HEK293T (cell line): ENCODE measurements at regions not wholly inside any gene's neighbourhood (a gene's known extent, or its start where the extent isn't known, plus 50 kb on each side); places are given as distances from the start of the nearest gene placed in this dataset.

ENCODE experiments used
- ARNT ChIP-seq: fragments of 450-650 bp; IDR thresholded peaks from 2 replicates; pipeline ENCODE4 v1.6.1; 2017; ENCODE audit warnings: mild to moderate bottlenecking
- BHLHE40 ChIP-seq: fragments of 450-650 bp; IDR thresholded peaks from 2 replicates; pipeline ENCODE4 v1.6.1; 2016; ENCODE audit warnings: mild to moderate bottlenecking, moderate library complexity, borderline replicate concordance
- CTBP1 ChIP-seq: fragments of 450-650 bp; IDR thresholded peaks from 2 replicates; pipeline ENCODE4 v1.6.1; 2016; ENCODE audit warnings: borderline replicate concordance
- ELF4 ChIP-seq: fragments of 450-650 bp; IDR thresholded peaks from 2 replicates; pipeline ENCODE4 v1.6.1; 2017; ENCODE audit warnings: antibody characterized with exemption
- FOXA1 ChIP-seq: fragments of 450-650 bp; IDR thresholded peaks from 2 replicates; pipeline ENCODE4 v1.6.1; 2016; ENCODE audit warnings: mild to moderate bottlenecking
- FOXK2 ChIP-seq: fragments of 450-650 bp; IDR thresholded peaks from 2 replicates; pipeline ENCODE4 v1.6.1; 2016; ENCODE audit warnings: mild to moderate bottlenecking
- FOXM1 ChIP-seq: fragments of 450-650 bp; IDR thresholded peaks from 2 replicates; pipeline ENCODE4 v1.6.1; 2017; ENCODE audit warnings: mild to moderate bottlenecking, borderline replicate concordance
- L3MBTL2 ChIP-seq: fragments of 450-650 bp; conservative IDR thresholded peaks from 2 replicates; pipeline ENCODE4 v1.6.1; 2016; ENCODE audit warnings: mild to moderate bottlenecking
- NFRKB ChIP-seq: fragments of 450-650 bp; IDR thresholded peaks from 2 replicates; pipeline ENCODE4 v1.6.1; 2016; ENCODE audit warnings: mild to moderate bottlenecking, moderate library complexity
- PKNOX1 ChIP-seq: fragments of 450-650 bp; IDR thresholded peaks from 2 replicates; pipeline ENCODE4 v1.6.1; 2016
- SP1 ChIP-seq: fragments of 450-650 bp; IDR thresholded peaks from 2 replicates; pipeline ENCODE4 v1.6.1; 2017
- SUZ12 ChIP-seq: fragments of 450-650 bp; IDR thresholded peaks from 2 replicates; pipeline ENCODE4 v1.6.1; 2016; ENCODE audit warnings: mild to moderate bottlenecking

- TF ChIP-seq SP1 (no peak), FOXA1 (no peak), ELF4 (no peak), CTBP1 (no peak), ARNT (no peak), PKNOX1 (no peak), FOXK2 (no peak), SUZ12 (no peak), L3MBTL2 (no peak), NFRKB (no peak), FOXM1 (no peak), BHLHE40 (no peak)
These were observed 170.1 kb downstream of the GATA3 start for GRCh38 chr10:8224591-8224990.
